Gastrocnemius medialis (tissue), 4 donors: ENCODE measurements at regions not wholly inside any gene's neighbourhood (a gene's known extent, or its start where the extent isn't known, plus 50 kb on each side); places are given as distances from the start of the nearest gene placed in this dataset.

Experiments used
- ATAC-seq, 2 donors: fragments of 150-250 bp; one replicate each; pipeline ENCODE4 v1.9.1; 2016
- DNase-seq, 2 donors: peaks; one replicate each; pipeline ENCODE4 v3.0.0-alpha.2; 2019
- H3K27ac ChIP-seq, 4 donors: fragments of 200-600 bp; sonication (generic); 1 replicate in 1 of 4; 2 replicates in 3 of 4; pipeline ENCODE4 v1.5.1; 2016 to 2018; ENCODE audit warnings: mild to moderate bottlenecking in 2 of 4, moderate library complexity in 1 of 4
- H3K27me3 ChIP-seq, 3 donors: fragments of 200-600 bp; sonication (generic) in 2 of 3; 1 replicate in 1 of 3; 2 replicates in 2 of 3; pipeline versions ENCODE4 v1.5.1 to v1.6.0; 2016 to 2019; ENCODE audit warnings: mild to moderate bottlenecking in 1 of 3, moderate library complexity in 1 of 3
- H3K36me3 ChIP-seq, 2 donors: fragments of 200-600 bp; sonication (generic) in 1 of 2; one replicate each; pipeline ENCODE4 v1.5.1; 2017 to 2018
- H3K4me1 ChIP-seq, 2 donors: fragments of 200-600 bp; sonication (generic) in 1 of 2; one replicate each; pipeline ENCODE4 v1.5.1; 2016 to 2017; ENCODE audit warnings: mild to moderate bottlenecking in 2 of 2
- H3K4me3 ChIP-seq, 4 donors: fragments of 200-600 bp; sonication (generic) in 3 of 4; 1 replicate in 1 of 4; 2 replicates in 3 of 4; pipeline ENCODE4 v1.5.1; 2016 to 2019; ENCODE audit warnings: mild to moderate bottlenecking in 2 of 4
- H3K9me3 ChIP-seq, 3 donors: fragments of 200-600 bp; sonication (generic) in 2 of 3; 1 replicate in 1 of 3; 2 replicates in 2 of 3; pipeline ENCODE4 v1.5.1; 2016 to 2019
- CTCF ChIP-seq, 5 experiments: fragments of 450-650 bp in 3 of 5; fragments of 200-600 bp in 2 of 5; sonication (generic) in 2 of 5; IDR thresholded peaks in 4 of 5; conservative IDR thresholded peaks in 1 of 5; 1 replicate in 4 of 5; 2 replicates in 1 of 5; pipeline ENCODE4 v1.5.1; 2016 to 2019; ENCODE audit warnings: antibody characterized with exemption in 5 of 5, mild to moderate bottlenecking in 3 of 5, moderate library complexity in 3 of 5
- POLR2A ChIP-seq, 2 donors: fragments of 450-650 bp; IDR thresholded peaks; one replicate each; pipeline ENCODE4 v1.6.1; 2017; ENCODE audit warnings: antibody characterized with exemption in 2 of 2, mild to moderate bottlenecking in 2 of 2, moderate library complexity in 2 of 2
- in situ Hi-C, 4 donors: fragments of 200-750 bp; cut with MboI; loops; one replicate each; pipeline versions ENCODE4 v1.15.0 to v1.8.0; 2017; ENCODE audit warnings: low sequenced_read_pairs in 4 of 4
- intact Hi-C: fragments of 100-400 bp; cut with DNase I; formaldehyde crosslinking; loops from one replicate; pipeline ENCODE4 v1.15.1; 2023; ENCODE audit warnings: low total_unique reads

- Histone ChIP-seq H3K36me3 (no peaks in the 10 kb centered on the region), H3K9me3 (no peaks in the 10 kb centered on the region), H3K27me3 (no peaks in the 10 kb centered on the region), H3K4me1 (no peaks in the 10 kb centered on the region), H3K27ac (no peak overlapping the region), H3K4me3 (no peak overlapping the region)
- in situ Hi-C loops = loop anchor here in 3 of 4 donors (5.0 to 10.0 kb wide), 2 partner anchors 268 to 271 kb away; no protein-coding TSS in a partner anchor
- ATAC-seq (peak; percentile 64 to 77), DNase-seq (peak; percentile 15 to 46)
- no peak for TF ChIP-seq POLR2A (IDR thresholded peaks at IDR 0.05)
- TF ChIP-seq CTCF (IDR thresholded peaks at IDR 0.05 in 4 of 5, conservative IDR thresholded peaks at IDR 0.05 in 1 of 5) = peak; percentile 20 to 76 (median 65)
- intact Hi-C loops = loop anchor here (1.0 to 10.0 kb wide), 3 partner anchors 88 to 331 kb away; partner anchors contain the start of gene PTS
Measured at GRCh38 chr11:112555491-112556364, 295.1 kb upstream of the PLET1 start.

GRCh38 chr11:112558691-112559090 lies 298.0 kb upstream of the PLET1 start:
- ATAC-seq (no peak), DNase-seq (no peak)
- no peaks in the 10 kb centered on the region for H3K27me3 ChIP-seq
- no peak overlapping the region for H3K27ac ChIP-seq
- in situ Hi-C loops = loop anchor here in 3 of 4 donors (5.0 to 10.0 kb wide), 2 partner anchors 271 to 274 kb away; no protein-coding TSS in a partner anchor
- no peak for TF ChIP-seq CTCF (IDR thresholded peaks at IDR 0.05 in 4 of 5, conservative IDR thresholded peaks at IDR 0.05 in 1 of 5)
- no peak for TF ChIP-seq POLR2A (IDR thresholded peaks at IDR 0.05)
- peaks cover 4 to 7% of the 10 kb centered on the region in 2 donors for H3K4me1 ChIP-seq
- no peaks in the 10 kb centered on the region for H3K9me3 ChIP-seq
- no peaks in the 10 kb centered on the region for H3K36me3 ChIP-seq
- intact Hi-C loops = loop anchor here (5.0 to 10.0 kb wide), 2 partner anchors 91 to 334 kb away; partner anchors contain the start of gene PTS
- H3K4me3 ChIP-seq = no peak overlapping the region

- H3K4me1 ChIP-seq = peaks cover 10 to 22% of the 10 kb centered on the region in 2 donors
- no peaks in the 10 kb centered on the region for H3K36me3 ChIP-seq
- TF ChIP-seq CTCF (IDR thresholded peaks at IDR 0.05 in 4 of 5, conservative IDR thresholded peaks at IDR 0.05 in 1 of 5) = no peak
- H3K4me3 ChIP-seq = no peak overlapping the region
- H3K27ac ChIP-seq = peak overlapping the region; percentile 49 to 74 (median 65)
- intact Hi-C loops = no loop called here
- no peak for DNase-seq
- no peaks in the 10 kb centered on the region for H3K9me3 ChIP-seq
- in situ Hi-C loops = no loop called here
- H3K27me3 ChIP-seq = no peaks in the 10 kb centered on the region
- ATAC-seq = peak in 1 of 2 donors; percentile 19
Measured at GRCh38 chr11:112563808-112564207, 303.1 kb upstream of the PLET1 start.

GRCh38 chr11:112564228-112564955 lies 303.7 kb upstream of the PLET1 start:
- ATAC-seq = peak; percentile 80 to 93
- TF ChIP-seq CTCF (IDR thresholded peaks at IDR 0.05 in 4 of 5, conservative IDR thresholded peaks at IDR 0.05 in 1 of 5) = no peak
- H3K36me3 ChIP-seq = no peaks in the 10 kb centered on the region
- H3K27me3 ChIP-seq = no peaks in the 10 kb centered on the region
- no peaks in the 10 kb centered on the region for H3K9me3 ChIP-seq
- H3K4me1 ChIP-seq = peaks cover 10 to 22% of the 10 kb centered on the region in 2 donors
- H3K27ac ChIP-seq = peak overlapping the region; percentile 49 to 74 (median 65)
- in situ Hi-C loops (no loop called here), intact Hi-C loops (no loop called here)
- DNase-seq = peak; percentile 35 to 59
- H3K4me3 ChIP-seq = no peak overlapping the region
